GM19395 (cell line): ENCODE measurements at regions not wholly inside any gene's neighbourhood (a gene's known extent, or its start where the extent isn't known, plus 50 kb on each side); places are given as distances from the start of the nearest gene placed in this dataset.

ENCODE experiments used
- ATAC-seq: cut with Tn5 transposase; IDR thresholded peaks from one replicate; pipeline ENCODE4 v1.9.1; 2021; ENCODE audit warnings: mild to moderate bottlenecking, moderate library complexity; ENCODE audit not compliant: unreplicated experiment

- no peak for ATAC-seq
Measured at GRCh38 chr12:124240493-124240892, 54.4 kb upstream of the RFLNA start.

- ATAC-seq, result no peak
Measured at GRCh38 chr12:124241776-124242528, 52.9 kb upstream of the RFLNA start.

DNA sequence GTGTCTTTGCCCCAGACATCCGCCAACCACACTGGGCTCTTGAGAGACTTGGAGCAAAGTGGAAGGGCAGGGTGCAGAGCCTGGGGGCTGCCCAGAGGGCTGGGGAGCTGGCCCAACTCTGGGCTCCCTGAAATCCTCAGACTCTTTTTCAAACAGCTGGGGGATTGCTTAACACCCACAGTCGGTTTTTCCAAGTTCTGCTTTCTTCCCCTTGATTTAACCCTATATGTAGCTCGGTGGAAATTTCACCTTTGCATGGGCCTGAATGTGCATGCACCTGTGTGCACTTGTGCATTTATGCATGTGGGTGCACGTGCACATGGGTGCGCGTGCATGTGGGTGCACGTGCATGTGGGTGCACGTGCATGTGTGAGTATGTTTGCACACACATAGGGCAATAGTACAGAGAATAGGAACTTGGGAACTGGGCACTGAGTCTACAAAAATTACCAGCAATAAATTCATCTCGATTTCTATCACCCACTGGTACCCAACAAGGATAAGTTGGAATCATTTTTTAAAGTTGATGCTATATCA, 52.3 kb upstream of the RFLNA start:
- ATAC-seq, result no peak

GRCh38 chr12:124243936-124244335, 51.0 kb upstream of the RFLNA start:
- no peak for ATAC-seq
